Hepatocyte (in vitro differentiated cells): ENCODE measurements at regions not wholly inside any gene's neighbourhood (a gene's known extent, or its start where the extent isn't known, plus 50 kb on each side); places are given as distances from the start of the nearest gene placed in this dataset.

ENCODE experiments used
- CTCF ChIP-seq: fragments of 200-600 bp; sonication (generic); IDR thresholded peaks from 2 replicates; pipeline ENCODE4 v1.5.1; 2016; ENCODE audit warnings: antibody characterized with exemption, mild to moderate bottlenecking; ENCODE audit not compliant: poor library complexity
- EZH2 ChIP-seq: fragments of 200-600 bp; sonication (generic); IDR thresholded peaks from 2 replicates; pipeline ENCODE4 v1.6.1; 2016; ENCODE audit warnings: antibody characterized with exemption, mild to moderate bottlenecking, borderline replicate concordance
- EZH2phosphoT487 ChIP-seq: fragments of 200-600 bp; sonication (generic); IDR thresholded peaks from one replicate; pipeline ENCODE4 v1.6.1; 2018; ENCODE audit warnings: antibody characterized with exemption, mild to moderate bottlenecking, low read depth, moderate library complexity; ENCODE audit not compliant: unreplicated experiment, severe bottlenecking

GRCh38 chr7:25756601-25757000 is 395.4 kb upstream of the NFE2L3 start:
- TF ChIP-seq CTCF (no peak), EZH2 (no peak), EZH2phosphoT487 (no peak)
